Coronary artery (tissue), 2 donors: ENCODE measurements at regions not wholly inside any gene's neighbourhood (a gene's known extent, or its start where the extent isn't known, plus 50 kb on each side); places are given as distances from the start of the nearest gene placed in this dataset.
"Not testable (repeated sequence)": the region's sequence is repeated elsewhere in the genome, so short reads cannot be mapped to it uniquely, and the experiment has no call there.

Source experiments
- DNase-seq: peaks from one replicate; pipeline ENCODE4 v3.0.0-alpha.2; 2017; ENCODE audit warnings: low spot score
- H3K27ac ChIP-seq, 2 donors: fragments of 200-600 bp; sonication (generic); one replicate each; pipeline ENCODE4 v1.5.1; 2016 to 2019
- H3K4me3 ChIP-seq: fragments of 200-600 bp; sonication (generic); 2 replicates; pipeline ENCODE4 v1.5.1; 2016; ENCODE audit warnings: mild to moderate bottlenecking, moderate library complexity
- TF ChIP-seq, protein P1 (sequence below): fragments of 200-600 bp; sonication (generic); IDR thresholded peaks from one replicate; pipeline ENCODE4 v1.5.1; 2019; ENCODE audit warnings: antibody characterized with exemption

- H3K4me3 ChIP-seq, result no peak overlapping the region
- TF ChIP-seq, protein P1, sequence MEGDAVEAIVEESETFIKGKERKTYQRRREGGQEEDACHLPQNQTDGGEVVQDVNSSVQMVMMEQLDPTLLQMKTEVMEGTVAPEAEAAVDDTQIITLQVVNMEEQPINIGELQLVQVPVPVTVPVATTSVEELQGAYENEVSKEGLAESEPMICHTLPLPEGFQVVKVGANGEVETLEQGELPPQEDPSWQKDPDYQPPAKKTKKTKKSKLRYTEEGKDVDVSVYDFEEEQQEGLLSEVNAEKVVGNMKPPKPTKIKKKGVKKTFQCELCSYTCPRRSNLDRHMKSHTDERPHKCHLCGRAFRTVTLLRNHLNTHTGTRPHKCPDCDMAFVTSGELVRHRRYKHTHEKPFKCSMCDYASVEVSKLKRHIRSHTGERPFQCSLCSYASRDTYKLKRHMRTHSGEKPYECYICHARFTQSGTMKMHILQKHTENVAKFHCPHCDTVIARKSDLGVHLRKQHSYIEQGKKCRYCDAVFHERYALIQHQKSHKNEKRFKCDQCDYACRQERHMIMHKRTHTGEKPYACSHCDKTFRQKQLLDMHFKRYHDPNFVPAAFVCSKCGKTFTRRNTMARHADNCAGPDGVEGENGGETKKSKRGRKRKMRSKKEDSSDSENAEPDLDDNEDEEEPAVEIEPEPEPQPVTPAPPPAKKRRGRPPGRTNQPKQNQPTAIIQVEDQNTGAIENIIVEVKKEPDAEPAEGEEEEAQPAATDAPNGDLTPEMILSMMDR, result no peak
- H3K27ac ChIP-seq, result no peak overlapping the region
- DNase-seq, result no peak
Observed at GRCh38 chr4:128451270-128451905, 163.8 kb upstream of the PGRMC2 start.

- no peak overlapping the region for H3K4me3 ChIP-seq
- DNase-seq, result no peak
- H3K27ac ChIP-seq, result no peak overlapping the region
- TF ChIP-seq, protein P1, result no peak
Observed at GRCh38 chr4:128450326-128451120, 162.9 kb upstream of the PGRMC2 start.

DNA sequence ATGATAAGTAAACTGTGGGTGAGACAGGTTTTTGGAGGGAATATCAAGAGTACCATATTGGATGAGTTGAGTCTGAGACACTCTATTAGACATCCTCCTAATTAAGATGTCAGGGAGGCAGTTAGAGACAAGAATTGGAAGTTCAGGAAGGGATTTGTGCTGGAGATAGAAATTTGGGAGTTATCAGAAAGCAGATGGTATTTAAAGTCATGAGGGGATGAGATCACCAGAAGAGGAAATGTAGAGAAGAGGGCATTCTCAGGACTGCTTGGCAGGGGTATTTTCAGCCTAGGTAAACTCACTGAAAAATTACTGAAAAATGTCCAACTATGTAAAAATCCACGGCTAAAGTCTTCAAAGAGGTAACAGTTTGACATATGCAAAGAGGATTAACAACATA, 161.6 kb upstream of the PGRMC2 start:
- no peak overlapping the region for H3K4me3 ChIP-seq
- H3K27ac ChIP-seq, result no peak overlapping the region
- TF ChIP-seq, protein P1, result no peak
- DNase-seq, result no peak

- no peak for DNase-seq
Observed at GRCh38 chr4:128444544-128445302, 157.1 kb upstream of the PGRMC2 start.

DNA sequence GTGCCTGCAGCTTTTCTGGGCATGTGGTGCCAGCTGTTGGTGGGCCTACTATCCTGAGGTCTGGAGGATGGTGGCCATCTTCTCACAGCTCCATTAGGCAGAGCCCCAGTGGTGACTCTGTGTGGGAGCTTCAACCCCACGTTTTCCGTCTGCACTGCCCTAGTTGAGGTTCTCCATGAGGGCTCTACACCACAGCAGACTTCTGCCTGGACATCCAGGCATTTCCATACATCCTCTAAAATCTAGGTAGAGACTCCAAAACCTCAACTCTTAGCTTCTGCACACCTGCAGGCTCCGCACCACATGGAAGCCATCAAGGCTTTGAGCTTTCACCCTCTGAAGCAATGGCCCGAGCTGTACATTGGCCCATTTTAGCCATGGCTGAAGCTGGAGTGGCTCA, 153.3 kb upstream of the PGRMC2 start:
- Histone ChIP-seq H3K27ac (no peak overlapping the region), H3K4me3 (no peak overlapping the region)
- no peak for DNase-seq
- TF ChIP-seq, protein P1, result no peak

More at GRCh38 chr4:128444544-128445302, 157.1 kb upstream of the PGRMC2 start:
- TF ChIP-seq, protein P1, result no peak
- H3K27ac ChIP-seq, result no peak overlapping the region
- H3K4me3 ChIP-seq, result no peak overlapping the region

- H3K4me3 ChIP-seq, DNase-seq, H3K27ac ChIP-seq: not testable (repeated sequence)
Observed at GRCh38 chr4:128437023-128437422, 149.4 kb upstream of the PGRMC2 start.

GRCh38 chr4:128429023-128429613, 141.5 kb upstream of the PGRMC2 start:
- not testable (repeated sequence) for H3K4me3 ChIP-seq, DNase-seq

More at GRCh38 chr4:128429023-128429613, 141.5 kb upstream of the PGRMC2 start:
- not testable (repeated sequence) for H3K27ac ChIP-seq
